HG02798 (cell line): ENCODE measurements at regions not wholly inside any gene's neighbourhood (a gene's known extent, or its start where the extent isn't known, plus 50 kb on each side); places are given as distances from the start of the nearest gene placed in this dataset.
"Not testable (repeated sequence)": the region's sequence is repeated elsewhere in the genome, so short reads cannot be mapped to it uniquely, and the experiment has no call there.

Source experiments
- ATAC-seq: cut with Tn5 transposase; IDR thresholded peaks from one replicate; pipeline ENCODE4 v1.9.1; 2021; ENCODE audit warnings: mild to moderate bottlenecking; ENCODE audit not compliant: unreplicated experiment, poor library complexity

DNA sequence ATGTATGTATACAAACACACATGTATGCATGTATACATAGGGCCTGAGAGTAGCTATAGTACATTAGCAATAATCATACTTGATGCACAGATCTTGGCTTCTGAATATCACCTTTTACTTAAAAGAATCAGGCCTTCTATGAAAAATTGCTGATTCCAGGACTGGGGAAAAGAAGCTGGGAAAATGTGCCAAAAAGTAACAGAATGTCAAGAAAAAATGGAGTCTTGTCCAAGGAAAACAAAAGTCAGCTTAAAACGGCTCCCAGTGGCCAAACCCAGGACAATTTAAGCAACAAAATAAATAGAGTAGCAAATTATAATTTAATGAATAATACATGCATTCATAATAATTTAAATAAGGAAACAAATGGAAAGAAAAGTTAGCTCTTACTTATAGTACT lies 2104.9 kb downstream of the PCDH9 start:
- no peak for ATAC-seq

DNA sequence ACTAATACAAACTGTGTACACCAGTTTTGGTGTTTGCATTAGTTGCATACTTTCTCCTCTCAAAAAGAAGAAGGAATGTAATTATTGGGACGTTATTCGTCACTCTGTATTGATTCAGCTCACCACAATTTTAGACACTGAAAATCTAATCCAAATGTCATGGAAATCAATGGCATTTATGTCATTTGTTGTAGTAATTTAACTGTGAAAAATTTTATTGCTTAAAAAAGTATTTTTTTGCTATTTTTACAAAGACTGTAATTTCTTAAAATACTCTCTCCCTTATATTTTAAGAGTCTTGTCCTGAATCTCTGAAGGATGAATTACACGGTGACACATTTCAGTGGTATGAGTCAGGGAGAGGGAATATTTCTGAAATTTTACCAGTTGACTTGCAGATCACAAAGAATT lies 2117.6 kb downstream of the PCDH9 start:
- no peak for ATAC-seq

GRCh38 chr13:65112123-65112522 lies 2118.0 kb downstream of the PCDH9 start:
- no peak for ATAC-seq

GRCh38 chr13:65111223-65111622 lies 2118.9 kb downstream of the PCDH9 start:
- ATAC-seq: no peak

DNA sequence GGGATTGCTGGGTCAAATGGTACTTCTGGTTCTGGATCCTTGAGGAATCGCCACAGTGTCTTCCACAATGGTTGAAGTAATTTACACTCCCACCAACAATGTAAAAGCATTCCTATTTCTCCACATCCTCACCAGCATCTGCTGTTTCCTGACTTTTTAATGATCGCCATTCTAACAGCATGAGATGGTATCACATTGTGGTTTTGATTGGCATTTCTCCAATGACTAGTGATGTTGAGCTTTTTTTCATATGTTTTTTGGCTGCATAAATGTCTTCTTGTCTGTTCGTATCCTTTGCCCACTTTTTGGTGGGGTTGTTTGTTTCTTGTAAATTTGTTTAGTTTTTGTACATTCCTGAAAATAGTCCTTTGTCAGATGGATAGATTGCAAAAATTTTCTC lies 2125.7 kb downstream of the PCDH9 start:
- ATAC-seq: not testable (repeated sequence)

DNA sequence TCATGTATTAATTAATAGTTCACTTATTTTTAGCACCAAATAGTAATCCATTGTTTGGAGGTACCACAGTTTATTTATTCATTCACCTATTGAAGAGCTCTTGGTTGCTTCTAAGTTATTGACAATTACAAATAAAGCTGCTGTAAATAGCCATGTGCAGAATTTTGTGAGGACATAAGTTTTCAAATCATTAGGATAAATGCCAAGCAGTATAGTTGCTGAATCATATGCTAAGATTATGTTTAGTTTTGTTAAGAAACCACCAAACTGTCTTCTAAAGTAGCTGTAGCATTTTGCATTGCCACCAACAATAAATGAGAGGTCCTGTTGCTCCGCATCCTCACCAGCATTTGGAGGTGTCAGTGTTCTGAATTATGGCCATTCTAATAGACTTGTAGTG lies 2126.8 kb downstream of the PCDH9 start:
- no peak for ATAC-seq

GRCh38 chr13:65095161-65096082 lies 2134.7 kb downstream of the PCDH9 start:
- ATAC-seq: no peak

- no peak for ATAC-seq
Measured at GRCh38 chr13:65093357-65093756, 2136.8 kb downstream of the PCDH9 start.

DNA sequence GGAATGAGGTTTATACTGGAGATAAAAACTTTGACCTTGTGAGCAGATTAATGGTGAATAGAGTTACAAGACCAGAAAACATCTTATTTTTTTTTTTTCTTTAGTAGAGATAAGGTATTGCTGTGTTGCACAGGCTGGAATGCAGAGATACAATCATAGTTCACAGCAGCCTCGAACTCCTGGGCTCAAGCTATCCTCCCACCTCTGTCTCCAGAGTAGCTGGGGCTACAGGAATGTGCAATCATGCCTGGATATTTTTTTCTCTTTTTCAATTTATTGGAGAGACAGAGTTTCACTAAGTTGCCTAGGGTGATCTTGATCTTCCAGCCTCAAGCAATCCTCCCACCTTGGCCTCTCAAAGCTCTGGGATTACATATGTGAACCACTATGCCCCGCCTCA lies 2139.1 kb downstream of the PCDH9 start:
- no peak for ATAC-seq

DNA sequence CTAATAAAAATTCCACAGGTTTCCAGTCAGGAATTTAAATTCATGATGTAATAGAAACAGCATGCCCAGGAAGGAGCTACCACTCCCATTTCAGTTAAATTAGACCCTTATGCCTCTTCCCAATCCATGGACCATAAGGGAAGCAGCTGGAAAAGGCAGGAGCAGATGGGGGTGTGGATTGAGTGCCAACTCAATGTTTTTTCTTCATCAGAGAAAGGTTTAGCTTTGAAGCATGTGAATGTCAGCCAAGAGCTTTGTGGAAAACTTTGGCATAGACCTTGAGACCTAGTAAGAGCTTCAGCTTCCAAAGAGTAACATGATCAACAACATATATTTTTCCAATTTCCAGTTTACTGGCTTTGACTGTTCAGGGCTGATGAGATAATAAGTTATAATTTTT lies 2139.9 kb downstream of the PCDH9 start:
- no peak for ATAC-seq

GRCh38 chr13:65088906-65089305 lies 2141.2 kb downstream of the PCDH9 start:
- ATAC-seq: no peak

DNA sequence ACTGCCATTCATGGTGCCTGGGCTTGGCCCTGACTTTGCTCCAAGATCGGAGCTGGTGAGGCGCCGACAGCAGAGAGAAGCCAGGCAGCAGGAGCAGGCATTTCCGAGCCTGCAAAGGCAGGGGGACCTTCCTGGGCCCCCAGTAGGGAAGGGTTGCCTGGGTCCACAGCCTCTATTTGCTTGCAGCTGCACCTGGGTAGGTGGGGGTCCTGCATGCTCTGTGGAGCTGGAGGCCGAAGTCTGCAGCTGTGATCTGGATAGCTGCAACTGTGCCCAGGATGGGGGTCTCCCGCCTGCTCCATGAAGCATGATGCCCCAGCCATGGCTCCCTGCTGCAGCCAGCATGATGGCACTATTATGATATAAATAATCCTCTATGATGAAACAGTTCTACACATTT lies 2144.2 kb downstream of the PCDH9 start:
- ATAC-seq: no peak

DNA sequence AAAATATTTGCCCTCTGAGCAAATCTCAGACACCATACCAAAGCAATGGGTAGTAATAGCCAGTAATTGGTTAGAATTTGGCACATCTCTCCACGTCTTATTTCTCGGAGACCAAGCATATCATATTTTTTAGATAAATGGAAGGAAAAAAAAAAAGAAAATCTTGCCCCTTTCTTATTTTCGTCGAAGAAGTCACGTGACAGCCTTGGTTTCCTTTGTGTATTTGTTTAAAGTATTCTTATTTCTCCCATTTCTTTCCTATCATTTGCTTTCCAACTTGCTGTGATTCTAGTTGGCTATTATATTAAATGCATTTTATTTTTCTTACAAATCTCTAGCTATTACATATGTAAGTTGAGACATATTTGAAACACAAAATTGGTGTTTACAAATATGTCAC lies 2155.9 kb downstream of the PCDH9 start:
- ATAC-seq: no peak

GRCh38 chr13:65064967-65065366 lies 2165.2 kb downstream of the PCDH9 start:
- no peak for ATAC-seq

GRCh38 chr13:65063753-65064152 lies 2166.4 kb downstream of the PCDH9 start:
- ATAC-seq: no peak

- ATAC-seq: no peak
Measured at GRCh38 chr13:65057986-65058385, 2172.2 kb downstream of the PCDH9 start.

GRCh38 chr13:65054277-65054676 lies 2175.9 kb downstream of the PCDH9 start:
- no peak for ATAC-seq

DNA sequence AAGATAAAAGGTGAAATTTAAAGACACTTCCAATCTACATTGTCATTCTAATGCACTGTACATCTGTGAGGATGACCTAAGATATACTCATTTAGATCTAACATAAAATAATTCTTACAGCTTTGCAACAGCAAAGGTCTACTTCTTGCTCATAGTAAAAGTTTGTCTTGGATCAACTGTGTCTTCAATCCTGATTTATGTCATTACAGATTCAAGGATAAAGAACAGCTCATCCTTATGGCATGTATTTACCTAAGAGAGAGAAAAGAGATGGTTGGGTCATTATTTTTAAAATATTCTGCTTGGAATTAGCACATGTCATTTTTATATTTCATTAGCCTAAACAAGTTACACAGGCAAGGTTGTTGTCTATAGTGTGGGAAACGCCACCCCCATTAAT lies 2193.1 kb downstream of the PCDH9 start:
- ATAC-seq: no peak

- no peak for ATAC-seq
Measured at GRCh38 chr13:65035302-65035701, 2194.8 kb downstream of the PCDH9 start.

DNA sequence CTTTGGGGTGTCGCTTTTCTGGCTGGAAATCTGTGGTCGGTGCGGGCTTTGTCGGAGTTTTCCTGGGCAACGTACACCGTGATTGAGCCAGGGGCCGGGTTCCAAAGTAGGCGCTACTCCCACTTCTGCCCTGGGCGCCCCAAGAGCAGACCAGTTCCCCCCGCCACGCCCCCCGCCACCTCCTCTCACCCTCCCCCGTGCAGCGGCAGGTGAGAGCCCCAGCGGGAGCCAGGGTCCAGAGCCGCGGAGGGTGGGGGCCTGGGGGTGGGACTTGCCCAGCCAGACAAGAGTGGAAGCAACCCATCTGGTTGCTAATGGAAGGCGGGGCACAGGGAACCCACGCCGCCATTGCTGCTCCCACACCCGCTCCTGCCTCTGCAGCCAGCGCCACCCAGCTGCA lies 2195.9 kb downstream of the PCDH9 start:
- no peak for ATAC-seq

DNA sequence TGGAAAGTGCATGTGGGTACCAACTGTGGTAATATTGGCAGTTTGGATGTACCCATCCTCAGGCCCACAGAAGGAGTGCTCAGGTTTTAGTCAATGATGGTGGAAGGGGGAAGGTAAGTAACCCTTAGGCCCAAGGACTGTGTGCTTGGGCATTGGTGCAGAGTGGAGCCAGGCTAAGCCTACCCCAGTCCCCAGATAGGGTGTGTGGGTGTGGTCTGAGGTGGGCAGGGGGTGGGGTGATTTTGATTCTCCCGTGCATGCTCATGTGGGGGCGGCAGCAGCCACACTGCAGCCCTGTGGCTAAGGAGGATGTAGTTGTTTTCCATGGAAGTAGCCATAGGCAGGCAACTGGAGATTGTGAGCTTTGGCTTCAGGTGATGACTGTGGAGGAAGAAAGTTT lies 2197.3 kb downstream of the PCDH9 start:
- ATAC-seq: no peak

GRCh38 chr13:65028101-65028500 lies 2202.0 kb downstream of the PCDH9 start:
- no peak for ATAC-seq
